RWPE1 (cell line): ENCODE measurements at regions not wholly inside any gene's neighbourhood (a gene's known extent, or its start where the extent isn't known, plus 50 kb on each side); places are given as distances from the start of the nearest gene placed in this dataset.

ENCODE experiments used
- CTCF ChIA-PET: fragments of 350-600 bp; sonication (Branson Sonifier 250); formaldehyde crosslinking; extraction: SDS; loops from one replicate; lab custom pipeline; 2021; lab: Yijun Ruan, JAX
- POLR2A ChIA-PET: fragments of 400-600 bp; formaldehyde crosslinking; extraction: SDS; loops from one replicate; lab custom pipeline; 2020; ENCODE audit warnings: antibody characterized with exemption; ENCODE audit not compliant: low non-redundant PET; lab: Yijun Ruan, JAX
- DNase-seq: peaks from one replicate; pipeline ENCODE4 v3.0.0; 2012; ENCODE audit warnings: low spot score
- H3K27ac ChIP-seq: fragments of 450-650 bp; 2 replicates; pipeline ENCODE4 v1.5.1; 2017
- TF ChIP-seq, protein P1 (sequence below): fragments of 450-650 bp; conservative IDR thresholded peaks from 2 replicates; pipeline ENCODE4 v1.5.1; 2017; ENCODE audit warnings: low read depth, mild to moderate bottlenecking

DNA sequence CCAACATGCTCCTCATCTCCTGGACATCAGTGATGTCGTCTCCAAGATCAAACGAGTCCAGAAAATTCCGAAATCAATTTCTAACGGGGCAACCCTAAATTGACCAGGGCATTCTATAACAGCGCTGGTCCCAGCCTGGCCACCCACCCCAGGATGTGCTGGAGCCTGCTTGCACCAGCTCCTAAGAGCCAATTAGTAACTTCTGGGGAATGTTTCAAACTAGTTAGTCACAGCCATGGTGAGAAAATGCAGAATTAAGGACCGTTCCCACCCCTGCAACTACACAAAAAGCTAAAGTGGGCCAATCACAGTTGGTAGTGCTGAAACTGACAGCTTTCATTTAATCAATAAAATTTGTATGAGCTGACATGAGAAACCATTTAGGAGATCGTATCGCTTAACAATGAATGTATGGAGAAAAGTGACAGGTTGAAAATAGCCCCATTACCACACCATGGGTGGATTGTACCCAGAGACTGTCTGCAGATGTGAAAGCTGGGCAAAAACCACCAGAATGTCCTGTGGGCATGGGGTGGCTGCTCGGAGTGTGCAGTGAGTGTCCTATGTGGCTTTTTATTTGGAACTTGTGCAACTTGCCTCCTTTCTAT lies 165.7 kb upstream of the AFDN start:
- no peak overlapping the region for H3K27ac ChIP-seq
- peak; percentile 24 for DNase-seq
- CTCF ChIA-PET = no interaction called here
- POLR2A ChIA-PET = no interaction called here
- TF ChIP-seq, protein P1, sequence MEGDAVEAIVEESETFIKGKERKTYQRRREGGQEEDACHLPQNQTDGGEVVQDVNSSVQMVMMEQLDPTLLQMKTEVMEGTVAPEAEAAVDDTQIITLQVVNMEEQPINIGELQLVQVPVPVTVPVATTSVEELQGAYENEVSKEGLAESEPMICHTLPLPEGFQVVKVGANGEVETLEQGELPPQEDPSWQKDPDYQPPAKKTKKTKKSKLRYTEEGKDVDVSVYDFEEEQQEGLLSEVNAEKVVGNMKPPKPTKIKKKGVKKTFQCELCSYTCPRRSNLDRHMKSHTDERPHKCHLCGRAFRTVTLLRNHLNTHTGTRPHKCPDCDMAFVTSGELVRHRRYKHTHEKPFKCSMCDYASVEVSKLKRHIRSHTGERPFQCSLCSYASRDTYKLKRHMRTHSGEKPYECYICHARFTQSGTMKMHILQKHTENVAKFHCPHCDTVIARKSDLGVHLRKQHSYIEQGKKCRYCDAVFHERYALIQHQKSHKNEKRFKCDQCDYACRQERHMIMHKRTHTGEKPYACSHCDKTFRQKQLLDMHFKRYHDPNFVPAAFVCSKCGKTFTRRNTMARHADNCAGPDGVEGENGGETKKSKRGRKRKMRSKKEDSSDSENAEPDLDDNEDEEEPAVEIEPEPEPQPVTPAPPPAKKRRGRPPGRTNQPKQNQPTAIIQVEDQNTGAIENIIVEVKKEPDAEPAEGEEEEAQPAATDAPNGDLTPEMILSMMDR = no peak

DNA sequence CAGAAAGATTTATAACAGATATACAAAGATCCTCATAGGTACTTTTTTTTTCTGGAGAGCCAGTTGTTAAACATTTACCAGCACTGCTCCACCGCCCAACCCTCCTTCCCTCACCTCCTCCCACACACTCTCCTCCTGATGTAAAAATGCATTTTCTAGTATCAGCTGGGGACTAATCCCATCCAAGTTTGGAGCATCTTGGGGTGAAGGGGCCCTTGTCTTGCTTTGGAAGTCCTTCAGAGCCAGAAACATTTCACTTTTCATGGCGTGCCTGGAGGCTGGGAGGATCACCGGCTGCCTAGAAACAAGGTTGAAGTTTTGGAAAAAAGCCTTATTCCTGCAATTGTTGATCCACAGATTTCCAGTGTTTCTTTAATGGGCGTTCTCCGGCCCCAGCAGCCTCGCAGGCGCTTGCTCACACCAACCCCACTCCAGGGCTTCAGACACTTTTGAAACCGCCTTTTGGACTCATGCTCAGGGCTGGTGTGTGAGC lies 165.1 kb upstream of the AFDN start:
- ChIA-PET POLR2A (no interaction called here), CTCF (no interaction called here)
- no peak for DNase-seq
- H3K27ac ChIP-seq = no peak overlapping the region
- TF ChIP-seq, protein P1 = no peak

GRCh38 chr6:167662075-167662880 lies 164.4 kb upstream of the AFDN start:
- H3K27ac ChIP-seq = no peak overlapping the region
- ChIA-PET POLR2A (no interaction called here), CTCF (no interaction called here)
- TF ChIP-seq, protein P1 = no peak
- no peak for DNase-seq

GRCh38 chr6:167662881-167663205 lies 163.9 kb upstream of the AFDN start:
- ChIA-PET CTCF (no interaction called here), POLR2A (no interaction called here)
- H3K27ac ChIP-seq = no peak overlapping the region
- TF ChIP-seq, protein P1 = no peak
- DNase-seq = no peak

GRCh38 chr6:167663316-167663715 lies 163.4 kb upstream of the AFDN start:
- no peak overlapping the region for H3K27ac ChIP-seq
- CTCF ChIA-PET = no interaction called here
- no peak for DNase-seq
- TF ChIP-seq, protein P1 = no peak
- POLR2A ChIA-PET = no interaction called here

DNA sequence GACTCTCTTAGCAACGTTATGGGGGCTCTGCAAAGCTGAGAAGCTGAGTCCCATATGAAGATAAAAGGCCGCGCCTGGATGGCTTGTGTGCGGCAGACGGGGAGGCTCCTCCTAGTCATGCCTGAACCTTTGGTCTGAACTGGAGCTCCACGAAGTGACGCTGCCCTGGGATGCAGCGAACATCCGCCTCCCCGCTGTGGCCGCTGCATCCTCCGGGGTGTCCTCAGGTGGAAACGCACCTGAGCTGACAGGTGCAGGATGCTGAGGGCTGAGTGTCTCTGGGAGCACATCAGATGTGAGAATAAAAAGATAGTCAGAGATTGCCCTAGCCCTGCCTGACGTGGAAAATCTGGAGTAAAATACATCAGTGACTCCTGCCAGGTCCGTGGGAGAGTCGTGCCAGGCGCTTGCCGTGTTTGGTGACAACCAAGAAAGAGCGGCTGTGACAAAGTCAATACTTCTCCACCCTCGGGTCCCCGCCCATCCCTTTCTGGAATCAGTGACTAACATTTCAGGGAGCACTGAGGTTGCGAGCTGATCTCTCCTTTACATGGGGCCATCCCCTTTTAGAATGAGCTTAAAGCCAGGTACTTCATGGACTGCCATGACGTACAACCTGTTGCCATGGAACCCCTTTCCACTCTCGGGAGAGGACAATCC lies 162.8 kb upstream of the AFDN start:
- CTCF ChIA-PET = no interaction called here
- no peak for DNase-seq
- TF ChIP-seq, protein P1 = no peak
- H3K27ac ChIP-seq = no peak overlapping the region
- POLR2A ChIA-PET = no interaction called here
